ENCODE measurements at regions not wholly inside any gene's neighbourhood (a gene's known extent, or its start where the extent isn't known, plus 50 kb on each side); places are given as distances from the start of the nearest gene placed in this dataset.

DNA sequence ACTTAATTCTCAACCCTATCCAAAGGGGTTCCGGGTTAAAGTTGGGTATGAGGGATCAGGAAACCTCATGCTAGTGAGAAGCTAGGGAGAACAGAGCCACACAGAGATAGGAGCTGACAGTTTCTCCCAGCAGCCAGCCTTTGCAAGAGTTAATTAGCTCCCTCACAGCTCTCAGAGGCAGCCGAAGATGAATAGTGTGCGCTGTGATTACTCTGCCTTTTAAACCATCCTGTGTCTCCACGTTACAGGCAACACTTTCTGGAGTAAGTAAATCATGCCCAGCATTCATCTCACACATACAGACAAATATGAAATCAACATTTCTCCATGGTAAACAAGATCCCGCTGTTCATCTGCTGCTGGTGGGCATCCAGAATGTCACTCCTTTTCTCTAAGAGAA is 429.6 kb downstream of the INSC start:
- TF ChIP-seq POLR2A (IDR thresholded peaks at IDR 0.05; ENCODE audit: low read length), result no peak
- TF ChIP-seq GATA1 (IDR thresholded peaks at IDR 0.05; ENCODE audit: low read depth, low read length), result no peak

Measured in erythroblast (primary cell).